Fibroblast of skin of scalp (primary cell): ENCODE measurements at regions not wholly inside any gene's neighbourhood (a gene's known extent, or its start where the extent isn't known, plus 50 kb on each side); places are given as distances from the start of the nearest gene placed in this dataset.

Source experiments
- DNase-seq: peaks from one replicate; pipeline ENCODE4 v3.0.0-alpha.2; 2013

- DNase-seq = no peak
Observed at GRCh38 chr14:100674897-100675619, 51.6 kb upstream of the DLK1 start.

- DNase-seq = no peak
Observed at GRCh38 chr14:100675699-100676684, 50.7 kb upstream of the DLK1 start.
